SK-N-SH (cell line): ENCODE measurements at regions not wholly inside any gene's neighbourhood (a gene's known extent, or its start where the extent isn't known, plus 50 kb on each side); places are given as distances from the start of the nearest gene placed in this dataset.

ENCODE experiments used
- CTCF ChIA-PET: fragments of 300-600, 350-600 bp; formaldehyde crosslinking; extraction: SDS; loops from one replicate; lab custom pipeline; 2021; lab: Yijun Ruan, JAX
- POLR2A ChIA-PET: fragments of 350-600 bp; sonication (Branson Sonifier 250); formaldehyde crosslinking; extraction: SDS; loops from one replicate; lab custom pipeline; 2020; ENCODE audit warnings: antibody characterized with exemption, inconsistent platforms; lab: Yijun Ruan, JAX
- DNase-seq: peaks from one replicate; pipeline ENCODE4 v3.0.0; 2012
- H2AFZ ChIP-seq: fragments of 200-600 bp; sonication (generic); 2 replicates; pipeline ENCODE4 v1.8.1; 2016; ENCODE audit warnings: antibody characterized with exemption, mild to moderate bottlenecking, low read depth
- H3F3A ChIP-seq: fragments of 200-600 bp; sonication (generic); replicated peaks from 2 replicates; pipeline ENCODE3; 2016; ENCODE audit warnings: antibody characterized with exemption, mild to moderate bottlenecking; ENCODE audit not compliant: insufficient read depth
- H3K27ac ChIP-seq, 2 experiments: fragments of 200-500 bp in 1 of 2; fragments of 200-600 bp in 1 of 2; sonication (Bioruptor generic) in 1 of 2; sonication (generic), shearing (Covaris generic) in 1 of 2; 2 replicates each; pipeline versions ENCODE4 v1.5.1 to v1.6.1; 2014 to 2016; ENCODE audit warnings: low read depth in 2 of 2, inconsistent platforms in 1 of 2, low read length in 1 of 2, mild to moderate bottlenecking in 1 of 2, mixed read lengths in 1 of 2
- H3K27me3 ChIP-seq: fragments of 200-600 bp; sonication (generic), shearing (Covaris generic); 2 replicates; pipeline ENCODE4 v1.6.1; 2016; ENCODE audit warnings: mixed run types; ENCODE audit not compliant: insufficient read depth
- H3K36me3 ChIP-seq, 2 experiments: fragments of 200-500 bp in 1 of 2; fragments of 200-600 bp in 1 of 2; sonication (Bioruptor generic) in 1 of 2; sonication (generic) in 1 of 2; replicated peaks in 1 of 2; 2 replicates each; pipeline versions ENCODE3 to v1.5.1; 2014 to 2016; ENCODE audit warnings: low read length in 1 of 2, mild to moderate bottlenecking in 1 of 2; ENCODE audit not compliant: insufficient read depth in 2 of 2, control insufficient read depth in 1 of 2
- H3K4me1 ChIP-seq, 2 experiments: fragments of 200-500 bp in 1 of 2; fragments of 200-600 bp in 1 of 2; sonication (Bioruptor generic) in 1 of 2; sonication (generic), shearing (Covaris generic) in 1 of 2; 2 replicates each; pipeline versions ENCODE4 v1.5.1 to v1.6.1; 2014 to 2016; ENCODE audit warnings: low read depth in 1 of 2, low read length in 1 of 2, mixed run types in 1 of 2; ENCODE audit not compliant: insufficient read depth in 2 of 2, control insufficient read depth in 1 of 2
- H3K4me2 ChIP-seq: fragments of 200-600 bp; sonication (generic), shearing (Covaris generic); 2 replicates; pipeline ENCODE4 v1.6.1; 2017; ENCODE audit warnings: mixed run types
- H3K4me3 ChIP-seq, 2 experiments: fragments of 200-500 bp in 1 of 2; fragments of 200-600 bp in 1 of 2; sonication (Bioruptor generic) in 1 of 2; sonication (generic), shearing (Covaris generic) in 1 of 2; 2 replicates each; pipeline versions ENCODE4 v1.5.1 to v1.8.1; 2014 to 2016; ENCODE audit warnings: low read depth in 2 of 2, inconsistent platforms in 1 of 2, low read length in 1 of 2, mild to moderate bottlenecking in 1 of 2, mixed read lengths in 1 of 2, moderate library complexity in 1 of 2
- H3K79me2 ChIP-seq: fragments of 200-600 bp; sonication (generic); 2 replicates; pipeline ENCODE4 v1.8.1; 2017; ENCODE audit warnings: mild to moderate bottlenecking; ENCODE audit not compliant: insufficient read depth
- H3K9ac ChIP-seq: fragments of 200-600 bp; sonication (generic); 2 replicates; pipeline ENCODE4 v1.6.1; 2017; ENCODE audit warnings: mixed run types
- H3K9me2 ChIP-seq: fragments of 200-600 bp; sonication (generic); 2 replicates; pipeline ENCODE4 v1.6.1; 2017; ENCODE audit warnings: mixed run types
- H3K9me3 ChIP-seq: fragments of 200-600 bp; sonication (generic); 2 replicates; pipeline ENCODE4 v1.6.1; 2017; ENCODE audit warnings: mixed run types, mild to moderate bottlenecking, moderate library complexity
- H4K20me1 ChIP-seq: fragments of 200-600 bp; sonication (generic); 2 replicates; pipeline ENCODE4 v1.6.1; 2017; ENCODE audit warnings: mild to moderate bottlenecking, mixed run types; ENCODE audit not compliant: insufficient read depth
- EP300 ChIP-seq, 2 experiments: IDR thresholded peaks; 2 replicates each; pipeline versions ENCODE4 v1.4.0 to v1.6.1; 2012; ENCODE audit warnings: borderline replicate concordance in 1 of 2, low read depth in 1 of 2, low read length in 1 of 2
- GATA2 ChIP-seq: sonication (generic); formaldehyde crosslinking; IDR thresholded peaks from 2 replicates; pipeline ENCODE4 v1.5.0; 2020; ENCODE audit warnings: mild to moderate bottlenecking, missing genetic modification reagents
- IRF3 ChIP-seq: fragments of 150-350 bp; IDR thresholded peaks from 2 replicates; pipeline ENCODE4 v1.6.1; 2016; ENCODE audit warnings: mild to moderate bottlenecking, low read depth, low read length
- NRF1 ChIP-seq: IDR thresholded peaks from 2 replicates; pipeline ENCODE4 v1.6.1; 2012; ENCODE audit warnings: low read depth, mild to moderate bottlenecking, low read length
- POLR2AphosphoS5 ChIP-seq: IDR thresholded peaks from 2 replicates; pipeline ENCODE4 v1.6.1; 2012; ENCODE audit warnings: low read depth, low read length
- REST ChIP-seq: IDR thresholded peaks from 2 replicates; pipeline ENCODE4 v1.6.1; 2012; ENCODE audit warnings: mild to moderate bottlenecking, low read depth, low read length, moderate library complexity
- RFX5 ChIP-seq: IDR thresholded peaks from 2 replicates; pipeline ENCODE4 v1.6.1; 2012; ENCODE audit warnings: mild to moderate bottlenecking, improper control_type of control experiment, low read length
- SIN3A ChIP-seq: IDR thresholded peaks from 2 replicates; pipeline ENCODE4 v1.6.1; 2012; ENCODE audit warnings: low read depth, mild to moderate bottlenecking, low read length, moderate library complexity, borderline replicate concordance
- YY1 ChIP-seq: IDR thresholded peaks from 2 replicates; pipeline ENCODE4 v1.4.0; 2012; ENCODE audit warnings: low read depth, mild to moderate bottlenecking
- WGBS: methylation state at CpG from one replicate; pipeline ENCODE4 v1.1.6; 2017; ENCODE audit warnings: low lambda C conversion rate; 5-methylcytosine and 5-hydroxymethylcytosine counted together

GRCh38 chr2:225131898-225132297 is 89.6 kb upstream of the DOCK10 start:
- H3K4me2 ChIP-seq: no peak overlapping the region
- H2AFZ ChIP-seq: no peak overlapping the region
- H3K27me3 ChIP-seq: no peaks in the 10 kb centered on the region
- WGBS: 93% methylated on average over 4 of the region's 4 CpGs
- POLR2A ChIA-PET: no interaction called here
- no peaks in the 10 kb centered on the region; a peak in 1 of 4 replicates for H3K4me1 ChIP-seq
- H3K4me3 ChIP-seq: no peak overlapping the region
- no peak for TF ChIP-seq POLR2AphosphoS5
- no peaks in the 10 kb centered on the region for H3K36me3 ChIP-seq
- no peaks in the 10 kb centered on the region for H3K79me2 ChIP-seq
- no peaks in the 10 kb centered on the region for H3F3A ChIP-seq
- H3K27ac ChIP-seq: no peak overlapping the region
- CTCF ChIA-PET: interaction anchor here (0.7 to 3.7 kb wide), 3 partner anchors 10 to 529 kb away, joined by 3 to 17 read pairs (median 3); no protein-coding TSS in a partner anchor
- no peak for DNase-seq
- no peaks in the 10 kb centered on the region for H4K20me1 ChIP-seq
- no peaks in the 10 kb centered on the region; the same call in 1 of the 2 replicates for H3K9me3 ChIP-seq
- no peaks in the 10 kb centered on the region for H3K9me2 ChIP-seq
- no peak overlapping the region for H3K9ac ChIP-seq

GRCh38 chr2:225130093-225130492 is 87.8 kb upstream of the DOCK10 start:
- no peak overlapping the region for H3K27ac ChIP-seq
- DNase-seq: no peak
- no peak overlapping the region for H3K4me2 ChIP-seq
- no peaks in the 10 kb centered on the region; the same call in 1 of the 2 replicates for H3K9me3 ChIP-seq
- no peaks in the 10 kb centered on the region for H3K27me3 ChIP-seq
- no peaks in the 10 kb centered on the region for H3K79me2 ChIP-seq
- H3K4me1 ChIP-seq: no peaks in the 10 kb centered on the region
- H4K20me1 ChIP-seq: no peaks in the 10 kb centered on the region
- CTCF ChIA-PET: interaction anchor here (3.7 kb wide), 1 partner anchor 531 kb away, joined by 17 read pairs; no protein-coding TSS in a partner anchor
- no peak overlapping the region for H3K9ac ChIP-seq
- H3K36me3 ChIP-seq: no peaks in the 10 kb centered on the region
- no peaks in the 10 kb centered on the region for H3F3A ChIP-seq
- TF ChIP-seq IRF3: no peak
- no peak for TF ChIP-seq RFX5
- H3K9me2 ChIP-seq: no peaks in the 10 kb centered on the region
- H2AFZ ChIP-seq: no peak overlapping the region
- no peak overlapping the region for H3K4me3 ChIP-seq
- POLR2A ChIA-PET: no interaction called here

GRCh38 chr2:225124311-225125017 is 82.2 kb upstream of the DOCK10 start:
- H3K36me3 ChIP-seq: no peaks in the 10 kb centered on the region
- no peaks in the 10 kb centered on the region for H3K9me3 ChIP-seq
- H4K20me1 ChIP-seq: no peaks in the 10 kb centered on the region
- H3K79me2 ChIP-seq: no peaks in the 10 kb centered on the region
- no peak overlapping the region for H3K27ac ChIP-seq
- no peak for TF ChIP-seq GATA2 (CRISPR knock-in tag)
- TF ChIP-seq RFX5: no peak
- TF ChIP-seq REST: no peak
- TF ChIP-seq SIN3A: no peak
- TF ChIP-seq NRF1: no peak
- TF ChIP-seq EP300 (IDR thresholded peaks at IDR 0.05; ENCODE audit: borderline replicate concordance in 1 of 2, low read depth in 1 of 2, low read length in 1 of 2): no peak
- TF ChIP-seq YY1: no peak
- no peak overlapping the region for H3K4me3 ChIP-seq
- H3K4me2 ChIP-seq: no peak overlapping the region
- no peaks in the 10 kb centered on the region for H3K9me2 ChIP-seq
- no peak overlapping the region for H2AFZ ChIP-seq
- CTCF ChIA-PET: interaction anchor here (0.9 to 6.8 kb wide), 5 partner anchors 23 to 536 kb away, joined by 3 to 109 read pairs (median 6); no protein-coding TSS in a partner anchor
- no peaks in the 10 kb centered on the region for H3K27me3 ChIP-seq
- H3K4me1 ChIP-seq: peaks cover 3 to 4% of the 10 kb centered on the region in 2 experiments; a peak in 3 of 4 replicates
- POLR2A ChIA-PET: no interaction called here
- WGBS: 88% methylated on average over 7 of the region's 7 CpGs
- H3F3A ChIP-seq: peaks cover 18% of the 10 kb centered on the region
- H3K9ac ChIP-seq: no peak overlapping the region
- DNase-seq: no peak
